H1 (cell line): ENCODE measurements at regions not wholly inside any gene's neighbourhood (a gene's known extent, or its start where the extent isn't known, plus 50 kb on each side); places are given as distances from the start of the nearest gene placed in this dataset.

ENCODE experiments used
- CTCF ChIA-PET: fragments of 300-600 bp; sonication (Branson Sonifier 250); formaldehyde crosslinking; loops from one replicate; lab custom pipeline; 2021; ENCODE audit not compliant: partially characterized antibody; lab: Charles Lee
- POLR2A ChIA-PET: fragments of 300-600 bp; sonication (Branson Sonifier 250); formaldehyde crosslinking; loops from one replicate; lab custom pipeline; 2021; ENCODE audit warnings: inconsistent platforms; ENCODE audit not compliant: partially characterized antibody; lab: Charles Lee
- DNase-seq, 2 experiments: peaks; one replicate each; pipeline versions ENCODE4 v3.0.0 to v3.0.0-alpha.2; 2010 to 2022; ENCODE audit warnings: low spot score in 2 of 2, low read depth in 1 of 2, mixed read lengths in 1 of 2
- FAIRE-seq: peaks from 2 replicates; lab custom pipeline; 2011; peaks lifted over from hg19 to GRCh38; lab: Jason Lieb, UNC
- H2AFZ ChIP-seq: 2 replicates; pipeline ENCODE4 v1.8.1; 2012; ENCODE audit warnings: low read length, inconsistent platforms
- H2AK5ac ChIP-seq: 2 replicates; pipeline ENCODE4 v1.6.1; 2013; ENCODE audit warnings: low read depth, low read length
- H2BK120ac ChIP-seq: replicated peaks from 2 replicates; pipeline ENCODE3; 2013; ENCODE audit warnings: low read depth, low read length, inconsistent platforms
- H2BK12ac ChIP-seq: 2 replicates; pipeline ENCODE4 v1.6.1; 2013; ENCODE audit warnings: low read depth, low read length
- H2BK15ac ChIP-seq: 2 replicates; pipeline ENCODE4 v1.6.1; 2013; ENCODE audit warnings: low read length
- H2BK20ac ChIP-seq: 2 replicates; pipeline ENCODE4 v1.6.1; 2013; ENCODE audit warnings: low read length
- H2BK5ac ChIP-seq: 2 replicates; pipeline ENCODE4 v1.6.1; 2013; ENCODE audit warnings: low read depth, low read length
- H3K14ac ChIP-seq: 2 replicates; pipeline ENCODE4 v1.6.1; 2013; ENCODE audit warnings: inconsistent platforms; ENCODE audit not compliant: insufficient read length
- H3K18ac ChIP-seq: 2 replicates; pipeline ENCODE4 v1.6.1; 2013; ENCODE audit warnings: low read length; ENCODE audit errors: extremely low read depth
- H3K23ac ChIP-seq: 2 replicates; pipeline ENCODE4 v1.6.1; 2013; ENCODE audit warnings: inconsistent platforms; ENCODE audit not compliant: insufficient read length
- H3K23me2 ChIP-seq: 2 replicates; pipeline ENCODE4 v1.6.1; 2013; ENCODE audit warnings: low read depth, low read length
- H3K27ac ChIP-seq: 2 replicates; pipeline ENCODE4 v1.6.1; 2011; ENCODE audit warnings: low read depth, low read length, inconsistent platforms
- H3K27me3 ChIP-seq, 4 experiments: replicated peaks in 1 of 4; 1 replicate in 1 of 4; 2 replicates in 3 of 4; pipeline versions ENCODE4 v1.6.1 to v1.8.1; 2011 to 2013; ENCODE audit warnings: low read length in 3 of 4, mild to moderate bottlenecking in 3 of 4, inconsistent platforms in 2 of 4, mixed read lengths in 2 of 4, moderate library complexity in 1 of 4; ENCODE audit not compliant: control insufficient read depth in 3 of 4, insufficient read depth in 3 of 4; ENCODE audit errors: extremely low read depth in 1 of 4
- H3K36me3 ChIP-seq, 4 experiments: 2 replicates each; pipeline versions ENCODE4 v1.6.1 to v1.8.1; 2011 to 2013; ENCODE audit warnings: mild to moderate bottlenecking in 4 of 4, low read length in 3 of 4, moderate library complexity in 2 of 4, control low read depth in 1 of 4, inconsistent platforms in 1 of 4; ENCODE audit not compliant: insufficient read depth in 4 of 4, control insufficient read depth in 2 of 4
- H3K4ac ChIP-seq: replicated peaks from 2 replicates; pipeline ENCODE3; 2013; ENCODE audit warnings: low read length, low read depth, mixed read lengths, inconsistent platforms; ENCODE audit not compliant: insufficient read length
- H3K4me1 ChIP-seq, 4 experiments: replicated peaks in 1 of 4; 1 replicate in 1 of 4; 2 replicates in 3 of 4; pipeline versions ENCODE4 v1.6.1 to v1.8.1; 2011 to 2013; ENCODE audit warnings: low read length in 3 of 4, inconsistent platforms in 2 of 4, mixed read lengths in 1 of 4; ENCODE audit not compliant: insufficient read depth in 4 of 4, control insufficient read depth in 3 of 4
- H3K4me2 ChIP-seq, 2 experiments: 2 replicates each; pipeline versions ENCODE4 v1.6.1 to v1.8.1; 2011 to 2013; ENCODE audit warnings: low read depth in 2 of 2, low read length in 2 of 2, control low read depth in 1 of 2, inconsistent platforms in 1 of 2, mild to moderate bottlenecking in 1 of 2; ENCODE audit not compliant: insufficient read depth in 1 of 2
- H3K4me3 ChIP-seq, 4 experiments: fragments of 200-600, 300-600 bp in 1 of 4; sonication (generic), shearing (Covaris generic), sonication (Bioruptor Twin) in 1 of 4; 2 replicates each; pipeline versions ENCODE4 v1.5.1 to v1.8.1; 2011 to 2016; ENCODE audit warnings: low read length in 4 of 4, low read depth in 3 of 4, control low read depth in 2 of 4, inconsistent platforms in 2 of 4, mild to moderate bottlenecking in 2 of 4, mixed read lengths in 1 of 4, moderate library complexity in 1 of 4; ENCODE audit not compliant: insufficient read depth in 2 of 4; ENCODE audit errors: extremely low read depth in 1 of 4
- H3K56ac ChIP-seq: replicated peaks from 2 replicates; pipeline ENCODE3; 2013; ENCODE audit warnings: low read depth, mild to moderate bottlenecking, mixed read lengths, low read length, inconsistent platforms; ENCODE audit not compliant: insufficient read length
- H3K79me1 ChIP-seq: 2 replicates; pipeline ENCODE4 v1.6.1; 2013; ENCODE audit warnings: low read depth, low read length, control low read depth
- H3K79me2 ChIP-seq, 2 experiments: 2 replicates each; pipeline versions ENCODE4 v1.6.1 to v1.8.1; 2012 to 2013; ENCODE audit warnings: low read length in 2 of 2, mild to moderate bottlenecking in 2 of 2, inconsistent platforms in 1 of 2; ENCODE audit not compliant: insufficient read depth in 2 of 2, control insufficient read depth in 1 of 2
- H3K9ac ChIP-seq, 4 experiments: replicated peaks in 1 of 4; 1 replicate in 1 of 4; 2 replicates in 3 of 4; pipeline versions ENCODE4 v1.6.1 to v1.8.1; 2011 to 2013; ENCODE audit warnings: low read depth in 3 of 4, low read length in 3 of 4, control low read depth in 2 of 4, mild to moderate bottlenecking in 2 of 4, moderate library complexity in 2 of 4, inconsistent platforms in 1 of 4; ENCODE audit errors: extremely low read depth in 1 of 4
- H3K9me3 ChIP-seq, 2 experiments: 2 replicates each; pipeline versions ENCODE4 v1.6.1 to v1.8.1; 2012 to 2013; ENCODE audit warnings: mild to moderate bottlenecking in 2 of 2, moderate library complexity in 2 of 2, control low read depth in 1 of 2, inconsistent platforms in 1 of 2, low read depth in 1 of 2, low read length in 1 of 2, mixed read lengths in 1 of 2; ENCODE audit not compliant: insufficient read depth in 2 of 2
- H4K20me1 ChIP-seq, 2 experiments: replicated peaks in 1 of 2; 2 replicates each; pipeline versions ENCODE3 to v1.8.1; 2011 to 2013; ENCODE audit warnings: inconsistent platforms in 2 of 2, low read length in 2 of 2, mild to moderate bottlenecking in 1 of 2; ENCODE audit not compliant: insufficient read depth in 2 of 2, control insufficient read depth in 1 of 2
- H4K5ac ChIP-seq: 2 replicates; pipeline ENCODE4 v1.6.1; 2013; ENCODE audit warnings: low read length, low read depth, mixed read lengths, inconsistent platforms; ENCODE audit not compliant: insufficient read length
- H4K8ac ChIP-seq: 2 replicates; pipeline ENCODE4 v1.8.0; 2013; ENCODE audit warnings: mild to moderate bottlenecking, moderate library complexity, low read length, inconsistent platforms; ENCODE audit not compliant: insufficient read depth; ENCODE audit errors: extremely low read depth
- H4K91ac ChIP-seq: replicated peaks from 2 replicates; pipeline ENCODE3; 2013; ENCODE audit warnings: low read length, mixed read lengths, inconsistent platforms; ENCODE audit not compliant: insufficient read length
- ASH2L ChIP-seq: fragments of 200-600, 300-600 bp; sonication (generic); IDR thresholded peaks from one replicate; pipeline ENCODE4 v1.7.1; 2017; ENCODE audit warnings: low read length
- BACH1 ChIP-seq: IDR thresholded peaks from 2 replicates; pipeline ENCODE4 v1.6.1; 2012; ENCODE audit warnings: low read length, improper control_type of control experiment
- FOSL1 ChIP-seq: IDR thresholded peaks from 2 replicates; pipeline ENCODE4 v1.6.1; 2011; ENCODE audit warnings: mild to moderate bottlenecking, low read depth, low read length, moderate library complexity; ENCODE audit not compliant: insufficient read depth
- KDM1A ChIP-seq: fragments of 200-600, 300-600 bp; sonication (generic); IDR thresholded peaks from 2 replicates; pipeline ENCODE4 v1.7.1; 2016; ENCODE audit warnings: mild to moderate bottlenecking, low read length, borderline replicate concordance
- KDM4A ChIP-seq: IDR thresholded peaks from one replicate; pipeline ENCODE4 v1.7.1; 2012; ENCODE audit warnings: low read depth, mild to moderate bottlenecking, moderate library complexity, low read length, inconsistent platforms; ENCODE audit not compliant: severe bottlenecking
- NANOG ChIP-seq: IDR thresholded peaks from 2 replicates; pipeline ENCODE4 v1.6.1; 2011; ENCODE audit warnings: low read length, low read depth, mild to moderate bottlenecking, inconsistent platforms; ENCODE audit not compliant: insufficient read depth, poor library complexity, severe bottlenecking
- POLR2A ChIP-seq, 2 experiments: IDR thresholded peaks; 1 replicate in 1 of 2; 2 replicates in 1 of 2; pipeline ENCODE4 v1.6.1; 2011; ENCODE audit warnings: low read depth in 2 of 2, low read length in 2 of 2, mild to moderate bottlenecking in 2 of 2; ENCODE audit errors: control extremely low read depth in 1 of 2
- POLR2AphosphoS5 ChIP-seq: IDR thresholded peaks from 2 replicates; pipeline ENCODE4 v1.6.1; 2011; ENCODE audit warnings: low read depth, low read length
- RBBP5 ChIP-seq: IDR thresholded peaks from 2 replicates; pipeline ENCODE4 v1.7.1; 2012; ENCODE audit warnings: low read depth, mild to moderate bottlenecking, inconsistent platforms, low read length, moderate library complexity, borderline replicate concordance
- RXRA ChIP-seq: IDR thresholded peaks from 2 replicates; pipeline ENCODE4 v1.6.1; 2011; ENCODE audit warnings: low read depth, mild to moderate bottlenecking, low read length, moderate library complexity; ENCODE audit not compliant: insufficient read depth
- WGBS, 2 experiments: shearing (Covaris generic) in 1 of 2; methylation state at CpG; one replicate each; pipeline versions ENCODE4 v1.1.6 to v1.1.7; 2013 to 2015; ENCODE audit warnings: low lambda C conversion rate in 2 of 2, mixed read lengths in 2 of 2, inconsistent platforms in 1 of 2, low coverage in 1 of 2, missing lambda C conversion rate in 1 of 2; ENCODE audit not compliant: insufficient replicate concordance in 2 of 2, insufficient coverage in 1 of 2, insufficient read length in 1 of 2; ENCODE audit errors: extremely low coverage in 1 of 2, missing lambda C conversion rate in 1 of 2; 5-methylcytosine and 5-hydroxymethylcytosine counted together

DNA sequence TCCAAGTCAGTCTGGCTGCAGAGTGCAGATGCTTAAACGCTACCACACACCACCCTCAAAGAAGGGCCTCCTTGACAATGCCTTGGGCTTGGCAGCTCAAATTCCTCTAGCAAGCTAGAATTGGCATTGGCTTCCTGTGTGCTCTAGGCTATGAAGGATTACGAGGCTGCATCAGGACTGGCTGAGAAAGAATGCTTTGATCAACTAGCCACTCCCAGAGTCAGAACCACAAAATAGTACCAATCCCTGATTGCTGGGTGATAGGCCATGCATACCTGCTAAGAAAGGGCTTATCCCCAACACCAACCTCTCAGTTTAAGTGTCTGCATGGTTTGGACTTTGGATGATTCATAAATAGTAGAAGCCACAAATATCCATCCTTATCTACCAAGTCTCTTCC lies 504.9 kb downstream of the OMA1 start:
- H2AFZ ChIP-seq, result no peak overlapping the region
- H3K9me3 ChIP-seq, result no peaks in the 10 kb centered on the region; a peak in 1 of 4 replicates
- no peak overlapping the region for H3K56ac ChIP-seq
- no peak for FAIRE-seq
- no peak overlapping the region for H3K27ac ChIP-seq
- H4K20me1 ChIP-seq, result no peaks in the 10 kb centered on the region
- H2BK5ac ChIP-seq, result no peak overlapping the region
- H3K14ac ChIP-seq, result no peak overlapping the region
- H3K4ac ChIP-seq, result no peak overlapping the region
- no peaks in the 10 kb centered on the region for H3K79me1 ChIP-seq
- POLR2A ChIA-PET, result interaction anchor here (1.0 kb wide), 1 partner anchor 10 kb away, joined by 3 read pairs; no protein-coding TSS in a partner anchor
- no peaks in the 10 kb centered on the region for H3K27me3 ChIP-seq
- no peak overlapping the region for H4K8ac ChIP-seq
- H2BK15ac ChIP-seq, result no peak overlapping the region
- H3K23me2 ChIP-seq, result no peaks in the 10 kb centered on the region
- H3K18ac ChIP-seq, result no peak overlapping the region
- H3K79me2 ChIP-seq, result no peaks in the 10 kb centered on the region
- H2AK5ac ChIP-seq, result no peak overlapping the region
- no peak for DNase-seq
- CTCF ChIA-PET, result interaction anchor here (0.6 to 0.8 kb wide), 2 partner anchors 21 to 617 kb away, joined by 3 read pairs; no protein-coding TSS in a partner anchor
- peak overlapping the region; percentile 13; the same call in 1 of the 2 replicates for H2BK12ac ChIP-seq
- no peak overlapping the region for H3K23ac ChIP-seq
- H2BK120ac ChIP-seq, result no peak overlapping the region
- H2BK20ac ChIP-seq, result no peak overlapping the region
- H4K91ac ChIP-seq, result no peak overlapping the region
- H3K4me3 ChIP-seq, result no peak overlapping the region
- H3K4me2 ChIP-seq, result no peak overlapping the region
- H3K4me1 ChIP-seq, result peaks cover 0 to 11% (median 4%) of the 10 kb centered on the region in 4 experiments; a peak in 4 of 7 replicates
- 100% methylated on average over 2 of the region's 2 CpGs; no CpG with 5 or more reads in 1 of the 2 experiments for WGBS, 2 experiments
- no peaks in the 10 kb centered on the region for H3K36me3 ChIP-seq
- no peak overlapping the region for H3K9ac ChIP-seq
- no peak overlapping the region for H4K5ac ChIP-seq
- no peak for TF ChIP-seq RBBP5
- no peak for TF ChIP-seq RXRA
- TF ChIP-seq ASH2L, result no peak
- no peak for TF ChIP-seq POLR2A (IDR thresholded peaks at IDR 0.05; ENCODE audit: control extremely low read depth in 1 of 2, low read depth in 2 of 2, low read length in 2 of 2)
- TF ChIP-seq KDM4A, result no peak
- TF ChIP-seq FOSL1, result no peak
- no peak for TF ChIP-seq NANOG
- TF ChIP-seq BACH1, result no peak
- no peak for TF ChIP-seq KDM1A
- no peak for TF ChIP-seq POLR2AphosphoS5
